LoVo (cell line): ENCODE measurements at regions not wholly inside any gene's neighbourhood (a gene's known extent, or its start where the extent isn't known, plus 50 kb on each side); places are given as distances from the start of the nearest gene placed in this dataset.
A peak's percentile ranks its signal among the peaks of the same experiment; 100 is the strongest.

Experiments used
- DNase-seq: peaks from one replicate; pipeline ENCODE4 v3.0.0-alpha.2; 2016; ENCODE audit warnings: low spot score

DNA sequence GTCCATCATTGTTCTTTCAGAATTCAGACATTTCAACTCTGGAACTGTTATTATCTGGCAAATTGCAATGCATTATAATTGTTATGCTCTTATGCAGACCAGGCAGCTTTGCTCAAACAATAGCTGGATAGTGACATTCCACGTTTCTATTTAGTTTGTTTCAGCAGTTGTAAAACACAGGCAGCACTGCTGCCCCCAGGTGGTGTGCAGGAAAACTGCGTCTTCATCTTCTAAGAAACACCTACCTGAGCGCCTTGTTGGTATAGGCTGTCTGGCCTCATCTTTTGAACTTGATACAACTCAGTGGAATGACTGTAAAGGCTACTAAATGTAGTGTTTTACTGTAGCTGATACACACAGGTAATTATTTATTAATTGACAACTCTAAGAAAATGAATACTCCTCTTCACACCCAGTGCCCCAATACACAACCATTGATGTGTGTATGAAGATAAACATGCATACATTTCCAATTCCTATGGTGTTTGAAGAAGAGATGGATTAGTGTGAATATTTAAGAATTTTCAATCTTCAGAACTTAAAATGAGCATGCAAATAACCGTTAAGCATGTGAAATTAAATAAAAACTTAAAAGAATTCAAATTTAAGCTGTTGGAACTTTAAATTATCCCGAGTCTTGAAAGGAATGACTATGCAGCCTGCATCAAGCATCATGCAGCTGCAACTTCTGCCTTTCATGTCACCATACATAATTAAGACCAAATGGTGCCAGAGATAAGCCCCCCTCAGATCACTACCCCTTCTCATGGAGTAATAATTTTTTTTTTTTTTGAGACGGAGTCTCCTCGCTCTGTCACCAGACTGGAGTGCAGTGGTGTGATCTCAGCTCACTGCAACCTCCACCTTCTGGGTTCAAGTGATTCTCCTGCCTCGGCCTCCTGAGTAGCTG, 85.6 kb downstream of the CD8B2 start:
- no peak for DNase-seq

GRCh38 chr2:106573773-106574172, 86.6 kb downstream of the CD8B2 start:
- DNase-seq, result no peak

DNA sequence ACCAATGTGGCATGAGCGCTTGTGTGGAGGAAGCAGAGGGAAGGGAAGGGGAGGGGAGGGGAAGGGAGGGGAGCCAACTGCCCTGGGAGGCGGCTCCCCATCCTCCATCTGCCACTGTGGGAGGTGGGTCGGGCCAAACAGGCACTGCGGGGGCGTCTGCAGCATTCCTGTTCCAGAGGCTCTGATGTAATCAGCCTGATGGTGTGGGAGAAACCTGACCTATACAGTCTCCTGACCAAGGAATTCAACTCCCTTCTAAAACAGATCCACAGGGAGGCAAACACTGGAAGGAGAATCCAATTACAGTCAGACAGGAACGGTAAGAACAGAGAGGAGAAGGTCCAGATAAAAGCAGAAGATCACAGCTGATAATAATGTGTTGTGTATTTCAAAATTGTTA, 88.8 kb downstream of the CD8B2 start:
- no peak for DNase-seq

DNA sequence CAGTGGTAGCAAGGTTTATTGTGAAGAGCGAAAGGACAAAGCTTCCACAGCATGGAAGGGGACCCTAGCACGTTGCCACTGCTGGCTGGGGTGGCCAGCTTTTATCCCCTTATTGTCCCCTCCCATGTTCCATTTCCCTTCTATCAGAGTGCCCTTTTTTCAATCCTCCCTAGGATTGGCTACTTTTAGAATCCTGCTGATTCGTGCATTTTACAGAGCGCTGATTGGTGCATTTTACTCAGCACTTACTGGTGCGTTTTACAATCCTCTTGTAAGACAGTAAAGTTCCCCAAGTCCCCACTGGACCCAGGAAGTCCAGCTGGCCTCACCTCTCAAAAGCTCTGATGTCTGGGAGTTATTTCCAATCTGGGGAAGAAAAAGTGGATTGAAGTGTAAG, 90.1 kb downstream of the CD8B2 start:
- no peak for DNase-seq

- no peak for DNase-seq
These were observed 92.6 kb downstream of the CD8B2 start for GRCh38 chr2:106579750-106580197.

- no peak for DNase-seq
These were observed 93.1 kb downstream of the CD8B2 start for GRCh38 chr2:106580241-106580640.

GRCh38 chr2:106581328-106581727, 94.2 kb downstream of the CD8B2 start:
- no peak for DNase-seq

- DNase-seq, result no peak
These were observed 94.6 kb downstream of the CD8B2 start for GRCh38 chr2:106581755-106582147.

GRCh38 chr2:106582148-106583143, 95.3 kb downstream of the CD8B2 start:
- DNase-seq, result peak; percentile 76

- no peak for DNase-seq
These were observed 97.3 kb downstream of the CD8B2 start for GRCh38 chr2:106584304-106584954.

GRCh38 chr2:106596844-106597243, 109.7 kb downstream of the CD8B2 start:
- DNase-seq, result no peak

DNA sequence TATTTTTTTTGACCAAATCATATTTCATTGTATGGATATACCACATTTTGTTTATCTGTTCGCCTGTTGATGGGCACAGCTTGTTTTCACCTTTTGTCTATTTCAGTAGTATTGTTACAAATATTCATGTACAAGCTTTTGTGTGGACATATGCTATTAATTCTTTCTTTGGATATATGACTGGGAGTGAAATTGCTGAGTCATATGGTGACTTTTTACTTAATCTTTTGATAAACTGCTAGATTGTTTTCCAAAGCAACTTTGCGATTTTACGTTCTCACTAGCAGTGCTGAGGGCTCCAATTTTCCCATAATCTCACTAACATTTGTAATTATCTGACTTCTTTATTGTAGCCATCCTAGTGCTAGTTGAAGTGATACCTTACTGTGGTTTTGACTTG, 112.4 kb downstream of the CD8B2 start:
- DNase-seq, result no peak

DNA sequence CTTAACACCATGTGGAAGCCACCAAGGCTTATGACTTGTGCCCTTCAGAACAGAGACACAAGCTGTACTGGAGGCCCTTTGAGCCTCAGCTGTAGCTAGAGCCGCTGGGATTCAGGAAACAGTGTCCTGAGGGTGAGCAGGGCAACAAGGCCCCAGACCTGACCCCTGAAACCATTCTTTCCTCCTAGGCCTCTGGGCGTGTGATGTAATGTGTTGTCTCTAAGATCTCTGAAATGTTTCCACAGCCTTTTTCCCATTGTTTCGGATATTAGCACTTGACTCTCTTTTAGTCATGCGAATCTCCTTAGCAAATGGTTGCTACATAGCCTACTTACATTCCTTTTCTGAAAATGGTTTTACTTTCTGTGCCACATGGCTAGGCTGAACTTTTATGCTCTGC, 114.9 kb downstream of the CD8B2 start:
- no peak for DNase-seq

DNA sequence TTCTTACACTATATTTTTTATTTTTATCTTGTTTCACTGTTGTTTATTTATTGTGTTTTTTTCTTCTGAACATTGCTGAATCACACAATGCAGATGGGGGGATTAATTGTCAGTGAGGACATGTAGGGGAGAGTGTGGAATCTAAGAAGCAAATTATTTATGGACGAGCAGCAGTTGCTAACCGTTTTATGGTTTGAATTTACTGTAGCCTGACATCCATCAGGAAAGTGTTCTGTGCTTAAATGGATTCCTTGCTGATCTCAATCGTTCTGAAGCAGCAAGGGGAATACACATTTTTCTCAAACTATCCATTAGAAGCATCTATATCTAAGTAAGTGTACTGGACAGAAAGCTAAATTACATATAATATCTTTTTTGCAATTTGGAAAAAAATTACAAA, 119.5 kb downstream of the CD8B2 start:
- no peak for DNase-seq

GRCh38 chr2:106607371-106607770, 120.2 kb downstream of the CD8B2 start:
- DNase-seq, result no peak

DNA sequence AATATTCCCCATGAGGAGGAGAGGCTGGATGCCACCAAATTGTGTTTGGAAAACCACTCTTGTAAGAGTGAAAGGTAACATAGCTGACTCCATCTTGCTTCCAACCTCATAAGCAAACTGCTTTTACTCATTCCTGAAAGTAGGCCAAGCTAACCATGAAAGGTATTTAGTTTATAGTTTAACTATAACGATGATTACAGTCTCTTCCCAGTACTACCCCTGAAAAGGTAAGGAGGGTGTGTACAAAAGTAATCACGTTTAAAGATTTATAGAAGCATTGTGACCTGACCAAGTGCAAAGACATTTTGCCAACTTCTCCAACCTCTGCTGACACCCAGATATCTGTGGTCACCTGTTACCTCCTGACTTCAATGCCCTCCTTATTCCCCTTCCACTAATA, 122.6 kb downstream of the CD8B2 start:
- DNase-seq, result no peak

DNA sequence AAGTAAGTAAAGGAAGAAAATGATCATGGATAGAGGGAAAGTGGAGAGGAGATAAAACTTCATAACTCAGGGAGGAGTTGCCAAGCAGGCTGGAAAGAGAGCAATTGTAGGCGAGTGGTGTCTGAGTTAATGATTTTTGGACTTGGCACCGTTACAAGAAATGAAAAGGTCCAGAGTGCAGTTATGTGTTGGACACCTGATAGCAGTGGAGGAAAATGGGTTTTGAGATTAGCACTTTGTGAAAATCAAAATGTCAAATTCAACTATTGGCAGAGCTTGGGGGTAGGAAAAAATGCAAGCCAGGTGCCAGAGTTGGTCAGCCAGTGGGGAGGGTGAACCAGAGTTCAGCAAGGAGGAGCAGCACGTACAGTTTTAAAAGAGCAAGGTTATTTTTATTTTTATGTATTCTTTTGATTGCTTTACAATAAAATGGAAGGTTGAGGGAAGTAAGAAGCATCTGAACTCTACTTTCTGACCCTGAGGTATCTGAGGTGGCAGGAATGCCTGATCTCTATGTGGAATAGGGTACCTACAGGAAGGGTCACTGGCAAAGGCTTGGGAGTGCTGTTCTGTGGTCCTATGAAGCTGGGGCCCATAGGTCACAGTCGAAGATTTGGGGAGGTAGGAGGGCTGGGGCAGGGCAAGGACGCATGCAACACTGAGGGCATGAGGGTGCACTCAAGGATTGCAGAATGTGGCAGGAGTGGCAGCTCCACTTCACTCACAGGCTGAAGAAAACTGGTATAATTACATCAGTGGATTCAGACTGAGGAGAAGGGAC, 127.5 kb downstream of the CD8B2 start:
- peak; percentile 38 for DNase-seq

DNA sequence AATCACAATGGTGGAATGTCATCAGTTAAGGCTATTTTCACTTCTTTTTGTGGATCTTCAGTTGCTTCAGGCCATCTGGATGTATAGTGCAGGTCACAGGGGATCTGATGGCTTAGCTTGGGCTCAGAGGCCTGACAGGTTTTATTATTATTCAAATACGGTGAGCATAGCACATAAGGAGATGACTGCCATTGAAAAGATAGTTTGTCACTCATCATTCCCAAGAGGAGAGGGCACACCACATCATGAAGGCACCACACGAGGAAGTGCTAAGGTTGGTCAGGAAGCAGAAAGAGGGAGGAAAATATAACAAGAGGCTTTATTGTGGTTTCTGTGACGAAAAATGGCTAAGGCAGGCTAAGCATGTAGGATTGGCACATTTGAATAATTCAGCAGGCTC, 131.4 kb downstream of the CD8B2 start:
- no peak for DNase-seq

- DNase-seq, result no peak
These were observed 136.3 kb downstream of the CD8B2 start for GRCh38 chr2:106623456-106623855.

DNA sequence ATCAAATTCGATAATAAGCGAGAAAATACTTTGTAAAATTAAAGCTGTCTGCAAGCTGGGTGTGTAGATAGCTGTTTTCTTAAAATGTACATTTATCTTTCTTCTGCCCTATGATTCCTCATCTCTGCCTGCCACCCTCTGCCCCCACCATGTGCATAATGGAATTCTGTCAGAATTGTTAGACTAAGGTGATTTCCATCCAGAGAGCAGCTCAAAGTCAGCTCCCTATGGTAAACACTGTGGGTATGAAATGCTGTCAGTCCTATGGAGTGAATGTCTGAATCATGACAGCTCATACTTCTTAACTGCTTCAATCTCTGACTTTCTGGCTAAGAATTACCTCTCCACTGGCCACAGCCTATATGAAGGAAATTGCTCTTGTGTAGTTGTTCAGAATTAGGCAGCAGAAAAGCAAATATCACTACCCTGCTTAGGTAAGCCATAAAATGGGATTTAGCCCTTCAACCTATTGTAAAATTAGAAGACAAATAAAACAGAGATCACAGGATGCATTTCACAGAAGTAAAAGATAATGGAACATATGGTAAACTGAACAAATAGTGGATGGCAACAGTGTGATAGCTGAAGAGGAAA, 137.7 kb downstream of the CD8B2 start:
- no peak for DNase-seq

DNA sequence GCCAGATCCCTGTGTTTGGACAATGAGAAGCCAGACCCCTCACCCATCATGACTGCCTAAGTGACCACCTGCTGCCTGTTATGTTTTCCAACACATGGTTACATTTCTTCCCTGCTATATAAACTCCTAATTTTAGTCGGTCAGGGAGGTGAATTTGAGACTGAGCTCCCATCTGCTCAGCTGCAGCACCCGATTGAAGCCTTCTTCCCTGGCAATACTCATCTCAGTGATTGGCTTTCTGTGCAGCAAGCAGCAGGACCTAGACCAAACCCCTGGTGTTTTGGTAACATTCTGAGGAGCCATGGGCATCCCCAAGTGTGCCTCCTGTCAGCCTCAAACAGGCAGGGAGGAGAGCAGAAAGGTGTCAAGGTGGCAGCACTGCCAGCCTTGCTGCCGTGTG, 141.2 kb downstream of the CD8B2 start:
- no peak for DNase-seq
